ENCODE measurements at regions not wholly inside any gene's neighbourhood (a gene's known extent, or its start where the extent isn't known, plus 50 kb on each side); places are given as distances from the start of the nearest gene placed in this dataset.

- Mint-ChIP-seq H3K27me3 (ENCODE audit: insufficient read depth, unreplicated experiment) (no peaks in the 10 kb centered on the region), H3K9me3 (ENCODE audit: unreplicated experiment) (no peaks in the 10 kb centered on the region), H3K4me1 (ENCODE audit: low read depth, unreplicated experiment) (no peaks in the 10 kb centered on the region), H3K36me3 (ENCODE audit: insufficient read depth, unreplicated experiment) (no peaks in the 10 kb centered on the region), H3K27ac (ENCODE audit: unreplicated experiment) (no peak overlapping the region), H3K4me3 (ENCODE audit: unreplicated experiment) (no peak overlapping the region)
- DNase-seq: no peak
- intact Hi-C loops (cut with micrococcal nuclease; ENCODE audit: unreplicated experiment): no loop called here
- BruUV-seq (replicated peaks): no TSS peak
- ChIA-PET CTCF (no interaction called here), POLR2A (no interaction called here)
- Histone ChIP-seq H3K4me1 (peaks cover 4% of the 10 kb centered on the region; the same call in 1 of the 2 replicates), H3K4me3 (ENCODE audit: low read depth, low read length) (no peak overlapping the region), H3K9me3 (0 out of 2 replicates have a peak, but pooled peaks cover 2% of the 10 kb centered on the region), H3K36me3 (ENCODE audit: control insufficient read depth, insufficient read depth, low read length) (no peaks in the 10 kb centered on the region), H3K27me3 (replicated peaks; ENCODE audit: control insufficient read depth, insufficient read depth, low read length) (no peaks in the 10 kb centered on the region; the same call in 1 of the 2 replicates)
- TF ChIP-seq CTCF (IDR thresholded peaks at IDR 0.05; ENCODE audit: insufficient read depth in 1 of 2, low read depth in 1 of 2, low read length in 1 of 2, severe bottlenecking in 1 of 2, unreplicated experiment in 1 of 2): no peak
These were observed 109.1 kb downstream of the MACIR start for GRCh38 chr5:103367702-103368101.

DNA sequence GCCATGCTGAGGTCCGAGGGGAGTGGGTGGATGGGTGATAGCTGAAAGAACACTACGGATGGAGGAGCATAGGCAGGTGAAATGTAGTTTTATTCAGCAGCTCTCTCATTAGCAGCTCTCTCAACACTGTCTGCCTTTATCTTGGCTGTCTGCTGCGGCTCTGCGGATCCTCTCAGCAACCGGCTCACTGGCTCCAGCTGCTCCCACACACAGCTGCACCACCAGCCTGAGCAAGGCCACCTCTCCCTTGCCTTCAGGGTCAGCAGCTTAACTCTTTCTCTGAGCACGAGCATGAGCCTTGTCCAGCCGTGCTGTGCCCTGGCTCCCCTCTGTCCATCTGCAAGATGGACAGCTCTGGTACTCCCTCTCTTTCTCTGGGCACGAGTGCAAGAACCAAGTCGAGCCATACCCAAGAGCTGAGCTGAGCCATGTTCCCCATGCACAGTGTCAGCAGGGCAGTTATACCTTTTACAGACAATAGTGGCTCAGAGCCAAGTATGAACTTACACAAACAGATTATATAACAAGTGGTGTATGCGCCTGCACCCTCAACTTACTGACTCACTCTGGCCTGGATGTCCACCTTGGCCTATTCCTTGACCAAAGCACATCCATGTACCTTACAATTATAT is 108.5 kb downstream of the MACIR start:
- H3K27me3 ChIP-seq (replicated peaks; ENCODE audit: control insufficient read depth, insufficient read depth, low read length): no peaks in the 10 kb centered on the region; the same call in 1 of the 2 replicates
- H3K4me1 Mint-ChIP-seq (ENCODE audit: low read depth, unreplicated experiment): no peaks in the 10 kb centered on the region
- no peak overlapping the region for H3K4me3 Mint-ChIP-seq (ENCODE audit: unreplicated experiment)
- H3K27me3 Mint-ChIP-seq (ENCODE audit: insufficient read depth, unreplicated experiment): no peaks in the 10 kb centered on the region
- no TSS peak for BruUV-seq (replicated peaks)
- H3K36me3 ChIP-seq (ENCODE audit: control insufficient read depth, insufficient read depth, low read length): no peaks in the 10 kb centered on the region
- intact Hi-C loops (cut with micrococcal nuclease; ENCODE audit: unreplicated experiment): no loop called here
- DNase-seq: no peak
- no peak for TF ChIP-seq CTCF (IDR thresholded peaks at IDR 0.05; ENCODE audit: insufficient read depth in 1 of 2, low read depth in 1 of 2, low read length in 1 of 2, severe bottlenecking in 1 of 2, unreplicated experiment in 1 of 2)
- H3K4me1 ChIP-seq: peaks cover 4% of the 10 kb centered on the region; the same call in 1 of the 2 replicates
- H3K4me3 ChIP-seq (ENCODE audit: low read depth, low read length): no peak overlapping the region
- H3K9me3 Mint-ChIP-seq (ENCODE audit: unreplicated experiment): no peaks in the 10 kb centered on the region
- H3K9me3 ChIP-seq: 0 out of 2 replicates have a peak, but pooled peaks cover 2% of the 10 kb centered on the region
- POLR2A ChIA-PET: no interaction called here
- H3K36me3 Mint-ChIP-seq (ENCODE audit: insufficient read depth, unreplicated experiment): no peaks in the 10 kb centered on the region
- no peak overlapping the region for H3K27ac Mint-ChIP-seq (ENCODE audit: unreplicated experiment)
- CTCF ChIA-PET: no interaction called here

DNA sequence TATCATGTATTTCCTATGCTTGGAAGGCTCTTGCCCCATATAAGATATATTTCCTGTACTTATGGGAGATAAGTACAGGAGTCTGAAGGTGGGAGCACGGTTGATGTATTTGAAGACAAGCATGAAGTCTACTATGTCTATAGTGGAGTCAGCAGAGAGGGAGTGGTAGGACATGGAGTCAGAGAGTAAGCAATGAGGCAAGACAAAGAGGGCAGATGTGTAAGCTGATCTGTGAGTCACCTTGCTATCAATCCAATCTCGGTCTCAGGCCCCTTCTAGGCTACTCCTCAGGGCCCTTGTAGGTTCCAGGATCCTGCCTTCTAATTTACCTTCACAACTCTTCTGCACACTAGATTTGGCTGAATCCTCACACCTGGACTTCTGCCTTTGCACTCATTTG is 105.5 kb downstream of the MACIR start:
- H3K4me1 ChIP-seq: peaks cover 4% of the 10 kb centered on the region; the same call in 1 of the 2 replicates
- Mint-ChIP-seq H3K36me3 (ENCODE audit: insufficient read depth, unreplicated experiment) (no peaks in the 10 kb centered on the region), H3K4me3 (ENCODE audit: unreplicated experiment) (no peak overlapping the region), H3K27me3 (ENCODE audit: insufficient read depth, unreplicated experiment) (no peaks in the 10 kb centered on the region), H3K27ac (ENCODE audit: unreplicated experiment) (no peak overlapping the region), H3K4me1 (ENCODE audit: low read depth, unreplicated experiment) (no peaks in the 10 kb centered on the region), H3K9me3 (ENCODE audit: unreplicated experiment) (no peaks in the 10 kb centered on the region)
- CTCF ChIA-PET: no interaction called here
- intact Hi-C loops (cut with micrococcal nuclease; ENCODE audit: unreplicated experiment): no loop called here
- no peak overlapping the region for H3K4me3 ChIP-seq (ENCODE audit: low read depth, low read length)
- POLR2A ChIA-PET: no interaction called here
- H3K9me3 ChIP-seq: 0 out of 2 replicates have a peak, but pooled peaks cover 2% of the 10 kb centered on the region
- TF ChIP-seq CTCF (IDR thresholded peaks at IDR 0.05; ENCODE audit: insufficient read depth in 1 of 2, low read depth in 1 of 2, low read length in 1 of 2, severe bottlenecking in 1 of 2, unreplicated experiment in 1 of 2): no peak
- no peak for DNase-seq
- no peaks in the 10 kb centered on the region for H3K36me3 ChIP-seq (ENCODE audit: control insufficient read depth, insufficient read depth, low read length)
- no TSS peak for BruUV-seq (replicated peaks)
- H3K27me3 ChIP-seq (replicated peaks; ENCODE audit: control insufficient read depth, insufficient read depth, low read length): no peaks in the 10 kb centered on the region

All from Caco-2 (cell line).